CD4-positive, alpha-beta T cell (primary cell): ENCODE measurements at regions not wholly inside any gene's neighbourhood (a gene's known extent, or its start where the extent isn't known, plus 50 kb on each side); places are given as distances from the start of the nearest gene placed in this dataset.

Experiments
- ATAC-seq: fragments of 200-7000 bp; cut with Tn5 transposase; one replicate; pipeline ENCODE4 v1.10.0; 2022; ENCODE audit warnings: mild to moderate bottlenecking; ENCODE audit not compliant: poor library complexity
- CTCF ChIA-PET: fragments of 350-600 bp; sonication (Branson Sonifier 250); formaldehyde crosslinking; loops from one replicate; lab custom pipeline; 2021; ENCODE audit warnings: antibody characterized with exemption, inconsistent platforms; lab: Charles Lee
- POLR2A ChIA-PET: fragments of 350-600 bp; sonication (Branson Sonifier 250); formaldehyde crosslinking; loops from one replicate; lab custom pipeline; 2021; ENCODE audit warnings: antibody characterized with exemption, inconsistent platforms; lab: Charles Lee
- DNase-seq, 14 experiments: peaks; one replicate each; pipeline ENCODE4 v3.0.0-alpha.2; 2013 to 2020; ENCODE audit warnings: mixed read lengths in 2 of 14
- H3K27ac ChIP-seq, 2 donors: one replicate each; pipeline versions ENCODE4 v1.5.1 to v1.7.0; 2013; ENCODE audit warnings: low read length in 2 of 2, low read depth in 1 of 2, mild to moderate bottlenecking in 1 of 2
- H3K27me3 ChIP-seq, 2 experiments: 1 replicate in 1 of 2; 2 replicates in 1 of 2; pipeline versions ENCODE4 v1.6.1 to v1.7.0; 2013; ENCODE audit warnings: low read length in 2 of 2, control low read depth in 1 of 2, mild to moderate bottlenecking in 1 of 2, moderate library complexity in 1 of 2; ENCODE audit not compliant: insufficient read depth in 2 of 2, control insufficient read depth in 1 of 2
- H3K36me3 ChIP-seq: one replicate; pipeline ENCODE4 v1.6.1; 2013; ENCODE audit warnings: low read length, control low read depth; ENCODE audit not compliant: insufficient read depth
- H3K4me1 ChIP-seq: one replicate; pipeline ENCODE4 v1.6.1; 2013; ENCODE audit warnings: low read length, control low read depth; ENCODE audit not compliant: insufficient read depth
- H3K4me3 ChIP-seq: one replicate; pipeline ENCODE4 v1.5.1; 2013; ENCODE audit warnings: mild to moderate bottlenecking, low read length, moderate library complexity
- H3K9me3 ChIP-seq, 2 experiments: 1 replicate in 1 of 2; 2 replicates in 1 of 2; pipeline versions ENCODE4 v1.6.1 to v1.7.0; 2013; ENCODE audit warnings: low read length in 2 of 2, mild to moderate bottlenecking in 2 of 2, control low read depth in 1 of 2, moderate library complexity in 1 of 2; ENCODE audit not compliant: control insufficient read depth in 1 of 2, insufficient read depth in 1 of 2
- H3K27ac Mint-ChIP-seq: one replicate; pipeline ENCODE4 v1.8.0; 2020; ENCODE audit warnings: mixed read lengths
- H3K27me3 Mint-ChIP-seq: one replicate; pipeline ENCODE4 v1.8.0; 2021; ENCODE audit warnings: mixed read lengths
- H3K36me3 Mint-ChIP-seq: one replicate; pipeline ENCODE4 v1.8.0; 2021; ENCODE audit warnings: low read depth, mixed read lengths
- H3K4me1 Mint-ChIP-seq: one replicate; pipeline ENCODE4 v1.8.0; 2021; ENCODE audit warnings: low read depth, mixed read lengths
- H3K4me3 Mint-ChIP-seq: one replicate; pipeline ENCODE4 v1.8.0; 2020; ENCODE audit warnings: mild to moderate bottlenecking, mixed read lengths
- H3K9me3 Mint-ChIP-seq: one replicate; pipeline ENCODE4 v1.8.0; 2020; ENCODE audit warnings: mixed read lengths
- CTCF ChIP-seq: fragments of 200-600 bp; IDR thresholded peaks from one replicate; pipeline ENCODE4 v1.8.0; 2022; ENCODE audit warnings: antibody characterized with exemption, mild to moderate bottlenecking
- intact Hi-C, 2 experiments: fragments of 100-400 bp; cut with DNase I in 1 of 2; cut with micrococcal nuclease in 1 of 2; formaldehyde crosslinking; loops; one replicate each; pipeline versions ENCODE4 v1.15.1 to v1.9.0; 2023 to 2025; cut with DNase I, micrococcal nuclease

DNA sequence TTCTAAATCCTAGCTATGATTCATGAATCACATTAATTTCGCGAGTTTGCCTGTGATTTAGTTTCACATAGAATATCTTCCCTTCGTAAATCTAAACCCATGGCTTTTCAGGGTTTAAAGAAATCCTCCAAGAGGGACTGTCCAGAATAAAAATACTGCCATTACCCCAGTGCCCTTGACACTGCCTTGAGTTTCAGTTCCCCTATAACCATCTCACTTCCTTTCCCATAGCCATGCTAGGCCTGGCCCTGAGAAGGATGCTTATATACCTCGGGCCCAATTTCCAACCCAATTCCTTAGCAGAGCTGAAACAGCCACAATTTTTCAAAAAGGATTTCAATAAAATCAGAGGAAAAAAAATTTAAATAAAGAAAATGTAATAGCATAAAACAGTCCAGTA lies 697.3 kb downstream of the FRK start:
- H3K27me3 ChIP-seq: no peaks in the 10 kb centered on the region
- H3K9me3 ChIP-seq: peaks cover 0 to 8% of the 10 kb centered on the region in 2 experiments
- no peak for ATAC-seq
- Mint-ChIP-seq H3K27me3 (no peaks in the 10 kb centered on the region), H3K27ac (no peak overlapping the region), H3K9me3 (peaks cover 16% of the 10 kb centered on the region), H3K4me1 (no peaks in the 10 kb centered on the region), H3K4me3 (no peak overlapping the region), H3K36me3 (no peaks in the 10 kb centered on the region)
- no peak overlapping the region for H3K4me3 ChIP-seq
- no peaks in the 10 kb centered on the region for H3K36me3 ChIP-seq
- H3K4me1 ChIP-seq: no peaks in the 10 kb centered on the region
- DNase-seq: no peak
- H3K27ac ChIP-seq: no peak overlapping the region
- intact Hi-C loops: no loop called here
- ChIA-PET POLR2A (no interaction called here), CTCF (no interaction called here)
- no peak for TF ChIP-seq CTCF

- H3K4me3 ChIP-seq: no peak overlapping the region
- Mint-ChIP-seq H3K4me1 (no peaks in the 10 kb centered on the region), H3K9me3 (peaks cover 14% of the 10 kb centered on the region), H3K36me3 (no peaks in the 10 kb centered on the region), H3K27ac (no peak overlapping the region), H3K27me3 (no peaks in the 10 kb centered on the region), H3K4me3 (no peak overlapping the region)
- H3K27me3 ChIP-seq: no peaks in the 10 kb centered on the region
- ChIA-PET CTCF (no interaction called here), POLR2A (no interaction called here)
- H3K36me3 ChIP-seq: no peaks in the 10 kb centered on the region
- intact Hi-C loops: no loop called here
- ATAC-seq: no peak
- TF ChIP-seq CTCF: no peak
- no peak for DNase-seq
- peaks cover 0 to 8% of the 10 kb centered on the region in 2 experiments for H3K9me3 ChIP-seq
- H3K27ac ChIP-seq: no peak overlapping the region
- H3K4me1 ChIP-seq: no peaks in the 10 kb centered on the region
These were observed 698.5 kb downstream of the FRK start for GRCh38 chr6:115362234-115362633.

DNA sequence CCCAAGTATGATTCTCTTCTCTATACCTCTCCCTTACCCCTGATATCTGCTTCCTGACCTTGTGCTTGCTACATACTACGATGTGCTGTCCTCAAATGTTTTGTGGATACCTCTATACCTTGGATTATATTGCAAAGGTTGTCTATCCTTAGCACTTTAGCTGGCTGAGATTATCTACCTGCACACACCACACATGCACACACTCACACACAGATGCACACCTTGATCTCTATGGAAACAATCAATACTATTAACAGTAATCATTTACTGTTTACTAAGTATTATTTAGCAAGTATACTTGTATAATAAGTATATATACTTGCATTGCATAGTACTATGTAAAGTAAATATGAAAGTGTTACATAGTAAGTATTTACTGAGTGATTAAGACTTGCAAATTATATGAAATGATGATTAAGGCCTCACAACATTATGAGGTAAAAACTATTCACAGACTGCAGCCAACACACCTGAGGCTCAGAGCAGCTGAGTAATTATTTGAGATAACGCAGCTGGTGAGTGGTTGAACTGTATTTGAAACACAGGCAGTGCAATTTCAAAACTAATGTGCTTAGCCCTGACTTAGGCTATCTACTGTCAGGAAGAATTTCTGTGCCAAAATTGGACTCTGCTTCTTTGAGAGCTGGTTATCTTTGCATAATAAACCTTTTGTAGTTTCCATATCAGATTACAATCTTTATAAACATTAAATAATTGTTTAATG lies 699.9 kb downstream of the FRK start:
- intact Hi-C loops: no loop called here
- CTCF ChIA-PET: no interaction called here
- POLR2A ChIA-PET: no interaction called here
- H3K4me3 Mint-ChIP-seq: no peak overlapping the region
- no peaks in the 10 kb centered on the region for H3K27me3 Mint-ChIP-seq
- no peak for TF ChIP-seq CTCF
- no peak overlapping the region for H3K27ac Mint-ChIP-seq
- peaks cover 8% of the 10 kb centered on the region for H3K9me3 Mint-ChIP-seq
- Histone ChIP-seq H3K9me3 (no peaks in the 10 kb centered on the region), H3K4me1 (no peaks in the 10 kb centered on the region), H3K27ac (no peak overlapping the region), H3K4me3 (no peak overlapping the region), H3K27me3 (no peaks in the 10 kb centered on the region), H3K36me3 (no peaks in the 10 kb centered on the region)
- no peaks in the 10 kb centered on the region for H3K36me3 Mint-ChIP-seq
- ATAC-seq: no peak
- no peaks in the 10 kb centered on the region for H3K4me1 Mint-ChIP-seq
- DNase-seq: no peak
